IPS DF 4.7 (cell line): ENCODE measurements at regions not wholly inside any gene's neighbourhood (a gene's known extent, or its start where the extent isn't known, plus 50 kb on each side); places are given as distances from the start of the nearest gene placed in this dataset.

Experiments used
- DNase-seq: peaks from one replicate; pipeline ENCODE4 v3.0.0-alpha.2; 2013; ENCODE audit warnings: low spot score; ENCODE audit errors: extremely low read depth

DNA sequence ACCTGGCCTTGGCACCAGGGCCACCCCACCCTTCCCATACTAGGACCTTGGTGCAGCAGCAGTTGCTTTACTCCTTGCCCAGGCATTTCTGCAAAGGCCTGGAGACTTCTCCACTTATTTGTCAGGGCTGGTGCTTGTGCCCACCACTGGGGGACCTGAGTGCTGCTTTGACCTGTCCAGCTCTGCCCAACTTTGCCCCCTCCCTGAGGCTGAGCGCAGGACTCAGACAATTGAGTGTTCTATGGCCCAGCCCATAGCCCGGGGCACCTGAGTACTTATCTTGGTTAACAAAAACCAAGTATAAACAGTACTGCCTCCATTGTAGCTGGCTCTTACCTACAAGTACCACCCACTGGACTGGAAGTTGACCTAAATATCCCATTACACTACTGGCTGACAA is 406.1 kb upstream of the CHD1 start:
- DNase-seq = no peak

DNA sequence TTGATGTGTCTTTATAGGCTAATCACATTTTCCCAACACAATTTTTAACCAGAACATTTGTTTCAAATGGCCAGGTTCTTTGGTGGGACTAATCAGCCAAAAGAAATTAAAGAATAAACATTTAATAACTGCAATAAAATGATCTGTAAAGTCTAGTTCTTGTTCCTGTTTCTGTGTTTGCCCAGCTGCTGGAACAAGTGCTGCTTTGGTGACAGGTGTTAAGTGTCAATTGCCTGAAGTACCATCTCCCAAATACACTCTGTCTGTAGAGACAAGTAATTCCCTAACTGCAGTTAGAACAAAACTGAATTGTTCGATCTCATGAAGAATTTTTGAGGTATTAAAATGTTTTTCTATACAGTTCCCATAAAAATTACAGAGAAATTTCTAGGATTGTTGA is 402.3 kb upstream of the CHD1 start:
- no peak for DNase-seq

DNA sequence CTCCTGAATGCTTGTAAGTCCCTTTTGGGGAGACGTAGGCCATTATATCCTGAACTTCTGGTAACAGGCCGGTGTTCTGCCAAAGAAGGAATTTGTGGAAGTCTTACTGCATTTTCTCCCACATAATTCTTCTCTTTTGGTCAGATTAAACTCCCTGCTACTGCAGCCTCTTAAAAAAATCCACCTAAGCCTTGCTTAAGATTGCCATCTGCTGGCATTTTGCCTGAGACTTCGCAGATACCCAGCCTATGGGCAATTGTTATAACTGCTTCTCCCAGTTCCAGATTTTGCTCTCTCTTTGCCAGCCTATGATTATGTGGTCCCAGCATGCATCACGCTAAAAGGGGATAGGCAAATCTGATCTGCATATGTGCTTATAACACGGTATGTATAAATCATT is 391.6 kb upstream of the CHD1 start:
- DNase-seq = no peak

DNA sequence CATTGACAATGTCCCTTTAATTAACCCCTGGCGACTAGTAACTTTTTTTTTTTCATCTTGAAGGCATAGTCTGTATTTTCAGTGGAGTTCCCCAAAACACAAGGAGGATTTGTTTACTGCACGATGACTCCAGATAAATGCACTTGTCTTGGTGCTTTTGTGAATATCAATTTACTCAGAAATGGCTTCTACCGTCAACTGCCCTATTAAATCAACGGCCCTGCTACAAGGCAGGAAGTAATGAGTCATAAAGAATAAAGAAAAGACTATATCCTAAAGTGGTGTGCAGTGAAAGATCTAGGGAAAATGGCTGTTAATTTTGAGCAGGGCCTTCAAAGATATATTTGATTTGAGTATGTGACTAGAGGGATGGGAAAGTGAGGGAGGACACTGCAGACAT is 388.3 kb upstream of the CHD1 start:
- no peak for DNase-seq

DNA sequence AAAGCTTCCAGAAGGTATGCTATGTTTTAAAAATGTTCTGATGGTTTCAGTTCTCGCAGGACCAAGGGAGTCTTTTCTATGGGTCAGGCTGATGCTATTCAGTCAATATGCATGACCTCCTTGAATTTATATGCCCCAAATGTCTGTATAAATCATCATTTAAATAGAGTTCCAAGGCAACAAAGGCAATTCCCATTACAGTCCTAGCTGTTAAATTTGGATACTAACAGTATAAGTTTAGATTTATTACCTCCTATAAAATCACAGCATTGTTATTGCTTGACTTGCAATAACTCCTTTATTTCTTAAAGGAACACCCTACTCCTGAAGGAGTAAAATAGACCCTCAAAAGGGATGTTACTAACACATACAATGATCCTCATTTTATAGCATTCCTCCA is 387.7 kb upstream of the CHD1 start:
- no peak for DNase-seq

DNA sequence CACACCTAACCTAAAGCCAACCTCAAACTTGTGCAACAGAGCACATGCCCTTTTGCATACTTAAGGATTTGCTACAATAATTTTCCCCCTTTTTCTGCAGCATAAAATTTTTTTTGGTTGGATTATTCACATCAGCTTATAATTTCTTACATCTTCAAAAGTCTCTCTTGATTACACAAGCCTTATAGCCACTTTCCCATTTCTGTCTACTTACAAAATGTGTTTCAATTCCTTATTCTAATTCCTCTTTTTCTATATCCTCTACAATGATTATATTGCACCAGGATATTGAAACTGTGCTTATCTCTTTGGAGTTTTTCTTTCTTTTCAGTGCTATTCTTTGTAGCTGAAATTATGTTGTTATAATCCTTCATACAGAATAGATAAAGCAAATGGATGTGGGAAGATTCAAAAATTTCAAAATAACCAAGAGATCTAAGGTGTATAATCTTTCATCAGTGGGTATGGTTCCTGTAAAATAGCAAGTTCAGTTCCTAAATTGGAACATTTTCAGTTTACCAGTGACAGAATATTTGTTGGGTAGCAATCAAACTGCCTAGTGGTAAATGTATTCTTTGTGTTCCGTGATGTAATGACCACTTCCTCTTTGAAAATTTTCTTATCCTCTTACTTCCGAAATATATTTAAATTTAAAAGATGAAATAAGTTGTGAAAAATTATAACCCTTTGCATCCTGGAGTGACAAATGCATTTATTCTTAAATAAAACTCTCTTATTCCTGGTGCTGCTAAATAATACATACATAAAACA is 386.8 kb upstream of the CHD1 start:
- DNase-seq = no peak

DNA sequence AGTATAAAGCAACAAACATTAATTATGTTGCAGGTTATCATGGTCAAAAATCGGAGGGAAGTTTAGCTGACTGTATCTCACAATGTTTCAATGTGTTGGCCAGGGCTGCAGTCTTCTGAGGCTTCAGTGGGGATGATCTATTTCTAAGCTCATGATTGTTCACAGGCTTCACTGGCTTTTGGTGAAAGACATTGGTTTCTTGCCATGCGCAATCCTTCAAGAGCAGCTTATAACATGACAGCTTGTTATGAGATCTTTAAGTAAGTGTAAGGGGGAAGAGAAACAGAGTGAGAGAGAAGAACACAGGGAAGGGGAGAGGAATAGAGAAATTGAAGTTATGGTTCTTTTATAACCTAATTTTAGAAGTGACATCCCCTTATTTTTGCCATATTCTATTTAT is 385.9 kb upstream of the CHD1 start:
- no peak for DNase-seq

DNA sequence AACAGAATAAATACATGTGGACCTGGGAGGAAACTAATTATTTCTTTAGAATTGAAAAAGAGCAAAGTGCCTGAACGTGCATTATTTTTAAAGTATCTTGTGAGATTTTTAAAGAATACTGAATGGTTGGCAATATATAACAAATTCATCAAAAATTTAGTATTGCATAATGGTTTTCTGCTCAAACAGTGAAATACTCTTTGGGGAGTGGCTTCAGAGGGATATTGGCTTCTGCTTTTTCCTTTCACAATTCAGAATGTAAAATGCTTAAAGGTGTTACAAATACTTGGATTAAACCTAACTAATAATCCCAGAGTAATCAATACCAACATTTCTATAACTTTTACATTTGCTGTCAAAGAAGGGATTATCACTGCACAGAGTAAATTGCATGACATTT is 379.3 kb upstream of the CHD1 start:
- no peak for DNase-seq

DNA sequence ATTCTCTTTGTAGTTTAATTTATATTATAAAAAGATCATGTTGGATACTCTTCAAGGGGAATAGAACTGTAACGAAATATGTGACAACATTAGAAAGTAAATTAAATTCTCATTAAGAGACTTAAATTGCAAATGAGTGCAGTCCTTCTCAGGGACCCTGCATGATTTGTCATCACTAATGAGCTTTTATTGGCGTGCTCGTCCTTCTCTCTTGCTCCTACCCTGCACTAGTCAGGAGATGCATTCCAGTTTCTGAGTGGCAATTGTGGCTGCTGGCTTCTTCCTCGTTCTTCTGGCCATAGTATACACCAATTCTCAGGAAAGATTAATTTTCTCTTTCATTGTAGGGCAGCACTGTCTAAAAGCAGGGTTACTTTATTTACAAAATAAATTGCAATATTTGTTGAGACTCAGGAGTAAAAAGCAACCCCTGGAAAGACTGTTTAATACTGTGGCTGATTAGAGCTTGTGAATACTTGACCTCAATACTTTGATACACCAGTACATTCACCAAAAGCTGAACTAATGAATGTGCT is 376.3 kb upstream of the CHD1 start:
- no peak for DNase-seq

DNA sequence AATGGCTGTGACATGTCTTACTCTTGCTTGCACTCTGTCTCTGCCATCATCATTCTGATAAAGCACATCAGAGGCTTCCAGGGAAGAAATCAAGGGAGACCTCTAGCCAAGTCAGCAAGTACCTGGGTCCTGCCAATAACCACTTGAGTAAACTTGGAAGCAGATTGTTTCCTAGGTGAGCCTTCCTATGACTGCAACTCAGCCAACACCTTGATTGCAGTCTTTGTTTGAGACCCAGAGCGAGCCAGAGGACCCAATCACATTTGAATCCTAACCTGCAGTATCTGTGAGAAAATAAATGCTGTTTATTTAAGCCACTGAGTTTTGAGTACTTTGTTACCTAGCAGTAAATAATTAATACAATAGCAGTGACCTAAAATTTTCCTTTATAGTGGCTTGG is 356.8 kb upstream of the CHD1 start:
- no peak for DNase-seq

DNA sequence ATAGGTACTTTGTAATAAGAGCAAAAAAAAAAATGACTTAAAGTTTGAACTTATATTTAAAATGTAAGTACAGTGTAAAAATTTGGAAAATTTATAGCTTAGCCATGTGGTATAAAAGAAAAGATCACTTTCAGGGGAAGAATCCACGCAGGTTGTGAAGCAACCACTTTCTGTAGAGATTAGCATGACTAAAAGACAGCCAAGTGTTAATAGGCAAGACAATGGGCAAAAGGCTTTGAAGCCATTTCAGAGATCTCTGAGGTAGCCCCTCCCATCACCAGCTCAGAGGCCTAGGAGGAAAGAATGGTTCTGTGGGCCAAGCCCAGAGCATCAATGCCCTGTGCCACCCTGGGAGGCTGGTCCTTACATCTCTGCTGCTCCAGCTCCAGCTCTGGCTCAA is 346.3 kb upstream of the CHD1 start:
- no peak for DNase-seq

DNA sequence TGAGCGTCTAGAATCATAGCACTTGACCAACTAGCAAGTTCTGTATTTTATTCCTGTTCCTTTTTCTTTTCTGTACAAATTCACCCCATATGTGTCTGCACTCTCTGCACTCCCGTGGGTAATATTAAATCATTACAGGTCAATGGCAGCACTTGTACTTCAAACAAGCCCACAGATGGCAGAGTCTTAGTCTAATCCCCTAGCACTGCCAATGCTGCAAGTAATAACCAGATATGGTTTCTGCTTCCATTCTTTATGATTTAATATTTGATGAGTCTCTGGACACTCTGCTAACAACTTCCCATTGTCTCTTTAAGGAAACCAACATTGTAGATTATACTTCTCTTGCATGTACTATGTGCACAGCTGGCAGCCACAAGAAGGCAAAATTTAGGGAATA is 343.8 kb upstream of the CHD1 start:
- DNase-seq = no peak

DNA sequence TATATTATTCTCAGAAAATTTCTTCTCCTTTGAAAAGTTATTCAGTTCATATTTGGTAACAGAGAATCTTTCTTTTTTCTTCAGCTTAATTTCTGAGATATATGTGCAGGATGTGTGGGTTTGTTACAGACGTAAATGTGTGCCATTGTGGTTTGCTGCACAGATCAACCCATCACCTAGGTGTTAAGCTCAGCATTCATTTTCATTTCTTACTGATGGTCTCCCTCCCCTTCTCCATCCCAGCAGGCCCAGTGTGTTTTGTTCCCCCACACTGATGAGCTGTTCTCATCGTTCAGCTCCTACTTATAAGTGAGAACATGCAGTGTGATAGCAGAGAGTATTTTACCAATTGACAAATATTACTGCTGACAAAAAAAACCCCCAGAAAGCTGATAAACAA is 330.0 kb upstream of the CHD1 start:
- no peak for DNase-seq

DNA sequence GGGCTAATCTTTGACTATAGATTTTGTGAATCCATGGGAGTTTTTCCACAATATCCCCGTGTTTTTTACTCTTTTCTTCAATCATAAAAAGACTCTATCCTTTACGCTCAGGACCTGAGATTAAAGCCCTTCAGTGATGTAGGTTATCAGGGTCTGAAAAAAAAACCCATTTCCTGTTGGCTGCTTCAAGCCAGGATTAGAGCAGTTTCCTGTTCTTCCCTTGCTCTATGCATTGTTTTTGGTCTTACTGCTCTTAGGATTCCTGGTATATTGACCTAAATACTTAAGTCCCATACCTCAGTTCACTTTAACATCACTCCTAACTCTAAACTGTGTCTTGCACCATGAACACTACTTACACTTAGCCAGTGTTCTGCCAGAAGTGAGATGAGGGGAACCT is 319.3 kb upstream of the CHD1 start:
- no peak for DNase-seq

DNA sequence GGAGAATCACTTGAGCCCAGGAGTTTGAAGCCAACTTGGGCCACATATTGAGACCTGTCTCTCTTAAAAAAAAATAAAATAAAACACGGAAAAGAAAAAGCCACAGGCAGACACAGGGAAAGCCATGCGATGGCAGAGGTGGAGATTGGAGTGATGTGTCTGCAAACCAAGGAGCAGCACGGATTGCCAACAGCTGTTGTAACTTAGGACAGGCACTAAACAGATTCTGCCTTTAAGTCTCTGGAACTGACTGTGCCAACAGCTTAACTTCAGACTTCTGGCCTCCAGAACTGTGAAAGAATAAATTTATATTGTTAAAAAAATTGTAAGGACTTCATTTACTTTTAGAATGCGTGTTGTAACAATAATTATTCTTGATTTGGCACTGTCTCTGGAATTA is 318.5 kb upstream of the CHD1 start:
- no peak for DNase-seq

DNA sequence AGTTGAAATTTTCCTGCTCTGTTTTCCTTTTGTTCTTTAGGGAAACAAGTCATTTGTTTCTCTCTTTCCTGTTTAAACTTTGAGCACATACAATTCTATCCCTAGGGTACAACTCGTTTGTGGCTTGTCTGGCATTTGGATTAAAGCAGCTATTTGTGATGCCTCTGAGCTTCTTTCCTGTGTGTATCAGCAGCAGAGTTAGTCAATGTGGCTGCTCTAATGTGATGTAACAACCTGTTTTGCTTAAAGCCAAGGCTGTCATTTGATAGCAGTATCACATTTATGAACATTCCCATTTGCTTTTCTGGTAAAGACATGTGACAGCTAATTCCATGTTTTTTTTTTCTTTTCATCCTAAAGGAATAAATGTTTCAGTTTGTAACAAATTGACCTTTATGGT is 314.3 kb upstream of the CHD1 start:
- DNase-seq = no peak

DNA sequence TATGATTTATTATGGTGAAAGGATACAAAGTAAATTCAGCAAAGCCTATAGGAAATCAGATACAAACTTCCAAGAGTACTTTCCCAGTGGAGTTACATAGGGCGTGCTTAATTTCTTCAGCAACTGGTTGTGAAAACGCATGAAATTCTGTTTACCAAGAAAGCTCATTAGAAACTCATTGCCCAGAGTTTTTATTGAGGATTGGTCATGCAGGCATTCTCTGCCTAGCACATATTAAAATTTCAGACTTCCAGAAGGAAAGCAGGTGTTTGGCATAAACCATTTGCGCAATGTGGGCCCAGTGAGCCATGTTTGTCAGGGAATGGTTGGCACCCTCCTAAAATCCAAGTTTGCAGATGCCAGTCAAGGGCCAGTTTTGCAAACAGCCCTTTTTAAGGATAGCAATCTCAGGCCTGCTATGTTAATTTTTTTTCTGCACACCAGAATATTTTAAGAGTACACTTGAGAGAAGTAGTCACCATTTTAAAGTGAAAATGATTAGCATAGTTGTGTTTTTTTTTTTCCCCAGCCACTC is 311.1 kb upstream of the CHD1 start:
- no peak for DNase-seq

DNA sequence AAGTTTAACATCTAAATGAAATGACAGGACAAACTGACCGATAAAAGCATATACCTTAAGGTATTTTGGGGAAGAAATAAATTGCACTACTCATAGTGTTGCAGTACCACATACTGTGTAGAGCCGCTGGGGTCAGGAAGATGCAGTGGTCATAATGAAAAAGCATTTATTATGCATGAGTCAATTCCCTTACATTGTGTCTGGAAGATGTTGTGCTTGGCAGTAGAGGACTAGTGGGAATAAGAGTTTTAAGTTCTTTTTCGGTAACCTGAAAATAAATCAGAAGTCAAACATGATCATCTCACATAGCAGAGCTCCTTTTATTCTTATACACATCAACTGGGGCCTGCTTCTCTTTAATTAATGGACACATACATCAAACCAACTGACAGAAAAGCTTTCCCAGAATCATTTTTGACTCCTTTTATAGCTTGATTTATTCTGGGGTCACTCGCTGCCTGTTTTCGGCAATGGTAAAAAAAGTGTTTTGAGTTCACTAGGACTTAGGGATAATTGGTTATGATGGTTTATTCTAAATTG is 262.5 kb upstream of the CHD1 start:
- DNase-seq = no peak

DNA sequence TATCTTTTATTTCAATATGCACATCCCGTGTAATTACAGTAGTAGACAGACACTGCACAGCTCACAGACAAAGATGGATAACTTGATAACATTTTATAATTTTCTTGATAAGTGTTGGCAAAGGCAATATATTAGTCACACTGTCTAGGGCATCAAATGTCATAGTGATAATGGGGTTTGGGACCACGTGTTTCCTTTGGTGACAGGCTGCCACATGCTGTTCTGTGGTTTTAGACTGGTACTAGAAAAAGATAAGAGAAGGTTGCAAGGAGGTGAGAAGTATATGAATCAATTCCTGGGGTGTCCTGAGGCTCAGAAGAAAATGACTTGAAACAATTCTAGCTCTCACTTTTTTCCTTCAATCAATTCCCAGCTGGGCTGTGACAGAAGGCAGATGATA is 258.8 kb upstream of the CHD1 start:
- DNase-seq = no peak

DNA sequence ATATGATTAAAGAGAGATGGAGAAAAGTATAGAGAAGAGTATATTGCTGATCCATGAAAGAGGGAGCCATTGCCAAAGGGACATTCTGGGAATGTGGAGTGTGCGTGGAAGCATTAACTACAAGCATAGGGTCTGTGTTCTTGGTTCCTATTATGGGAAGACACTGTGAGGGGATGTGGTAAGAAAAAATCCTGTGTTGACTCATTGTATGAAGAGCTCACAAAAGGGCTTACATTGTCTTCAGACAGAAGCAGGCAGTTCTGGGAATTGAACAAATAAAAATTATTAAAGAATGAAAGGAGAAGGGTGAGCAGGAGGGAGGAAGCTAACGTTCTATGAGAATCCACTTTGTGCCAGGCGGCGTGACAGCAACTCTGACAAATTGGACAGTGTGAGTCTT is 250.4 kb upstream of the CHD1 start:
- no peak for DNase-seq

DNA sequence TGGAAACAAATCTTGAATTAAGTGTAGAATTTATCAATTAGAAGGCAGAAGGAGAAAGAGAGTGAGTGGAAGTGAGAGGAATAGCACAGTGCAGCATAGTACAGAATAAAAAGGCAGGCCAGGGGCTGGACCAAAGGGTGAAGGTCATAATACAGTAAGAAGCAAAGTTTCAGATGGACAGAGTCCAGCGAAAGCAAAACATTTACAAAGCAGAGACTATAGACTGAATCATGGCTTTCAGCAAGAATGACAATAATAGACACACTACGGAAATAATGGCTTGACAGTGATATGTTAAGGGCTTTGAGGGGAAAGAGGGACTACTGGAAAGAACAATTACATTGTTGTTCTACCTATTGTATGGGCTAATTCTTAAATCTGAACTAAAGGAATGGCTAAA is 249.0 kb upstream of the CHD1 start:
- DNase-seq = no peak

DNA sequence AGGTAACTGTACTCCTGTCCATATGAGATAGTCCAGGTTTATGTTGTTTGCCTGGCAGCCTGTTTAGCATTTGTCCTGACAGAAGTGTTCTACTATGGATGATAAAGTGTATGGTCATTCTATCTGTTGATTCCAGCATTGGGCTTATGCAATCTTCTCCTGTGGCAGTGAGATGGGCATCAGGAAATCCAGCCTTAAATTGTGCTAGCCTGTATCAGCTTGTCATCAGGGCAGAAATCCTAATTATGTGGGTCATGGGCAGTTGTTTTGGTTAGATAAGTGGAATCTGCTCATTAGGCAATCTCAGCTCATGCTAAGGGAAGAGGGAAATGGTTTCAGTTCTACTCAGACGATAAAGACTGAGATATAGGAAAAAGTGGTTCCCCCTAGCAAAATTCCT is 247.4 kb upstream of the CHD1 start:
- no peak for DNase-seq

DNA sequence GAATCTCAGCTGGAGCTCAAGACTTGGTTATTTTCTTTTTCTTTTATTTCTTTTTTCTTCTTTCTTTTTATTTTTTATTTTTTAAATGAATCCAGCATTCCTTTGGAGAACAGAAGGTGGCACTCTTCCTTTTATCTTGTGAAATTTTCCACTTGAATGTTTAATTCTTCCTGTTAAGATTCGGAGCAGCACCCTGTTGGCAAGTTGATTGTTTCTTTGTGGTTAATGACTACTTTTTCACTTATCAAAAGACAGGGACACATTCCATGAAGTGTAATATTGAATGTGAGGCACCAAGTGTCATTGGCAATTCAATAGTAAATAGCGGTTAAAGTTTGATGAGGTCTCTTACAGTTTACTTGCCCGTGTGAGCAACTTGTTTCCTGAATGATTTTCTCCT is 240.5 kb upstream of the CHD1 start:
- peak; percentile 11 for DNase-seq
